Gastroesophageal sphincter (tissue), 2 donors: ENCODE measurements at regions not wholly inside any gene's neighbourhood (a gene's known extent, or its start where the extent isn't known, plus 50 kb on each side); places are given as distances from the start of the nearest gene placed in this dataset.
"Not testable (repeated sequence)": the region's sequence is repeated elsewhere in the genome, so short reads cannot be mapped to it uniquely, and the experiment has no call there.

ENCODE experiments used
- EP300 ChIP-seq: sonication (generic); formaldehyde crosslinking; IDR thresholded peaks from one replicate; pipeline ENCODE4 v1.6.1; 2017; ENCODE audit warnings: antibody characterized with exemption, mild to moderate bottlenecking
- POLR2A ChIP-seq, 2 donors: fragments of 450-650 bp; IDR thresholded peaks; one replicate each; pipeline ENCODE4 v1.6.1; 2017; ENCODE audit warnings: antibody characterized with exemption in 2 of 2, mild to moderate bottlenecking in 2 of 2, moderate library complexity in 1 of 2
- POLR2AphosphoS5 ChIP-seq: sonication (generic); formaldehyde crosslinking; IDR thresholded peaks from one replicate; pipeline ENCODE4 v1.6.1; 2017; ENCODE audit warnings: antibody characterized with exemption

DNA sequence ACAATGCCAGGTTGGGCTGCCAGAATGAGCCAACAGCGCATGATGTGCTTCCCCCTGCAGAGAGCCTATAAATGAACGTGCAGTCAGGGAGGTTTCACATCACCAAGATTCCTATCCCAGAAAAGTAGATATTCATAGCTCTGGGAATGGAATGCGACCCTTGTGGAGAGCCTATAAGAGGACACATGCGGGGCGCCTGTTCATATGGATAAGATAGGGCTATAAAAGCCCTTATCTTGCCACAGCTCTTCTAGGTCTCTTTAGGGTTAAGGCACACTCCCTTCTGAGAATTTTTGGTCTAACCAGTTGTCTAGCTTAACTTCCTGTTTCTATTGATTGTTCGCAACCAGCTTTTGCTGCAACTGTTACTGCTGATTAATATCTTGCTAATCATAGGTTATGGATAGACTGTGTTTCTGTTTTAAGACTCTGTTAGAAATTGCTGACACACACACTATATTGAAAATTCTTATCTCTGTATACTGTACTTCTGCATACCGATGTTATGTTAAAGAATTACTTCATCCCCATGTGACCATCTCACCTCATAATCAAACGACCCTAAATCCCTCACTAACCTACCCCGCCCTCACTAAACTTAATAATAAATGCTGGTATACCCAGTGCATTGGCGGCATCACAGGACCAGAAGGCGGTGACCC lies 74.4 kb upstream of the KIF2B start:
- TF ChIP-seq EP300; POLR2A (IDR thresholded peaks at IDR 0.05); POLR2AphosphoS5: not testable (repeated sequence)
